ENCODE measurements at regions not wholly inside any gene's neighbourhood (a gene's known extent, or its start where the extent isn't known, plus 50 kb on each side); places are given as distances from the start of the nearest gene placed in this dataset.

- 80% methylated on average over 9 of the region's 9 CpGs for WGBS
- intact Hi-C loops (cut with DNase I) = no loop called here
- DNase-seq (ENCODE audit: extremely low spot score) = no peak
- Histone ChIP-seq H3K4me3 (no peak overlapping the region), H3K27me3 (no peaks in the 10 kb centered on the region), H3K4me1 (no peaks in the 10 kb centered on the region), H3K36me3 (no peaks in the 10 kb centered on the region), H3K27ac (replicated peaks in 1 of 4) (no peak overlapping the region), H3K9me3 (no peaks in the 10 kb centered on the region)
- TF ChIP-seq CTCF (IDR thresholded peaks at IDR 0.05) (no peak), EP300 (IDR thresholded peaks at IDR 0.05) (no peak), POLR2A (IDR thresholded peaks at IDR 0.05; ENCODE audit: low read depth) (no peak), POLR2AphosphoS5 (IDR thresholded peaks at IDR 0.05) (no peak)
These were observed 143.4 kb upstream of the CPSF6 start for GRCh38 chr12:69095765-69096477.

- no peak for DNase-seq (ENCODE audit: extremely low spot score)
- no peak for TF ChIP-seq CTCF (IDR thresholded peaks at IDR 0.05)
- TF ChIP-seq POLR2A (IDR thresholded peaks at IDR 0.05; ENCODE audit: low read depth) = no peak
- no peak for TF ChIP-seq EP300 (IDR thresholded peaks at IDR 0.05)
- no peak for TF ChIP-seq POLR2AphosphoS5 (IDR thresholded peaks at IDR 0.05)
- 64% methylated on average over 1 of the region's 1 CpG for WGBS
- intact Hi-C loops (cut with DNase I) = no loop called here
- no peaks in the 10 kb centered on the region for H3K27me3 ChIP-seq
- no peaks in the 10 kb centered on the region for H3K4me1 ChIP-seq
- no peak overlapping the region for H3K4me3 ChIP-seq
- no peaks in the 10 kb centered on the region for H3K9me3 ChIP-seq
- H3K36me3 ChIP-seq = no peaks in the 10 kb centered on the region
- no peak overlapping the region for H3K27ac ChIP-seq (replicated peaks in 1 of 4)
These were observed 142.6 kb upstream of the CPSF6 start for GRCh38 chr12:69096669-69097335.

- no peak for TF ChIP-seq POLR2AphosphoS5 (IDR thresholded peaks at IDR 0.05)
- TF ChIP-seq EP300 (IDR thresholded peaks at IDR 0.05) = no peak
- no peak for TF ChIP-seq POLR2A (IDR thresholded peaks at IDR 0.05; ENCODE audit: low read depth)
- TF ChIP-seq CTCF (IDR thresholded peaks at IDR 0.05) = no peak
- no peak for DNase-seq (ENCODE audit: extremely low spot score)
- Histone ChIP-seq H3K4me3 (no peak overlapping the region), H3K36me3 (no peaks in the 10 kb centered on the region), H3K27ac (replicated peaks in 1 of 4) (no peak overlapping the region), H3K4me1 (no peaks in the 10 kb centered on the region), H3K27me3 (no peaks in the 10 kb centered on the region), H3K9me3 (no peaks in the 10 kb centered on the region)
- intact Hi-C loops (cut with DNase I) = no loop called here
- WGBS = 72% methylated on average over 6 of the region's 6 CpGs
These were observed 141.6 kb upstream of the CPSF6 start for GRCh38 chr12:69097619-69098368.

- TF ChIP-seq EP300 (IDR thresholded peaks at IDR 0.05) (no peak), CTCF (IDR thresholded peaks at IDR 0.05) (no peak), POLR2A (IDR thresholded peaks at IDR 0.05; ENCODE audit: low read depth) (no peak), POLR2AphosphoS5 (IDR thresholded peaks at IDR 0.05) (no peak)
- intact Hi-C loops (cut with DNase I) = no loop called here
These were observed 140.1 kb upstream of the CPSF6 start for GRCh38 chr12:69099201-69099837.

More at GRCh38 chr12:69099201-69099837, 140.1 kb upstream of the CPSF6 start:
- WGBS = 69% methylated on average over 9 of the region's 9 CpGs
- H3K4me1 ChIP-seq = no peaks in the 10 kb centered on the region
- H3K27me3 ChIP-seq = no peaks in the 10 kb centered on the region
- no peak overlapping the region for H3K4me3 ChIP-seq
- no peak for DNase-seq (ENCODE audit: extremely low spot score)
- H3K27ac ChIP-seq (replicated peaks in 1 of 4) = no peak overlapping the region
- H3K9me3 ChIP-seq = no peaks in the 10 kb centered on the region
- no peaks in the 10 kb centered on the region for H3K36me3 ChIP-seq

Measured in esophagus muscularis mucosa (tissue), 4 donors.